ENCODE measurements at regions not wholly inside any gene's neighbourhood (a gene's known extent, or its start where the extent isn't known, plus 50 kb on each side); places are given as distances from the start of the nearest gene placed in this dataset.

GRCh38 chr16:29315916-29316517 is 90.5 kb downstream of the NPIPB11 start (continued):
- TF ChIP-seq CTCF (IDR thresholded peaks at IDR 0.05 in 2 of 3, conservative IDR thresholded peaks at IDR 0.05 in 1 of 3; ENCODE audit: insufficient read depth in 2 of 3, low read depth in 1 of 3, low read length in 3 of 3) (peak; percentile 46 to 56 (median 48); a peak in 5 of 6 replicates), ATF7 (IDR thresholded peaks at IDR 0.05) (peak; percentile 51; the same call in 1 of the 2 replicates), DEAF1 (CRISPR knock-in tag; IDR thresholded peaks at IDR 0.05) (peak; percentile 41), NONO (IDR thresholded peaks at IDR 0.05; ENCODE audit: low read depth in 2 of 2, low read length in 1 of 2) (no peak), FOXJ2 (tag; IDR thresholded peaks at IDR 0.05) (no peak), ZC3H4 (CRISPR knock-in tag; IDR thresholded peaks at IDR 0.05; ENCODE audit: borderline replicate concordance) (no peak), ZNF740 (CRISPR knock-in tag; IDR thresholded peaks at IDR 0.05) (no peak), ZNF740 (tag; IDR thresholded peaks at IDR 0.05) (no peak), ARID2 (IDR thresholded peaks at IDR 0.05) (peak; percentile 70), GATAD2B (IDR thresholded peaks at IDR 0.05; ENCODE audit: borderline replicate concordance) (no peak), RAD21 (CRISPR knock-in tag; conservative IDR thresholded peaks at IDR 0.05 in 1 of 2, IDR thresholded peaks at IDR 0.05 in 1 of 2) (peak; percentile 54 to 84)

Measured in K562 (cell line).